Esophagus (tissue), 2 donors: ENCODE measurements at regions not wholly inside any gene's neighbourhood (a gene's known extent, or its start where the extent isn't known, plus 50 kb on each side); places are given as distances from the start of the nearest gene placed in this dataset.

Experiments
- H3K27ac ChIP-seq, 2 donors: one replicate each; pipeline ENCODE4 v1.5.1; 2013; ENCODE audit warnings: low read depth in 2 of 2, mild to moderate bottlenecking in 2 of 2, inconsistent platforms in 1 of 2, low read length in 1 of 2, moderate library complexity in 1 of 2
- H3K27me3 ChIP-seq, 2 donors: one replicate each; pipeline ENCODE4 v1.6.1; 2013; ENCODE audit warnings: low read length in 2 of 2, control low read depth in 1 of 2, mild to moderate bottlenecking in 1 of 2; ENCODE audit not compliant: insufficient read depth in 2 of 2, control insufficient read depth in 1 of 2
- H3K36me3 ChIP-seq, 2 donors: one replicate each; pipeline ENCODE4 v1.6.1; 2013; ENCODE audit warnings: low read length in 1 of 2; ENCODE audit not compliant: control insufficient read depth in 2 of 2, insufficient read depth in 2 of 2
- H3K4me1 ChIP-seq, 2 donors: one replicate each; pipeline ENCODE4 v1.6.1; 2013; ENCODE audit warnings: low read length in 1 of 2; ENCODE audit not compliant: control insufficient read depth in 2 of 2, insufficient read depth in 2 of 2
- H3K4me3 ChIP-seq, 2 donors: one replicate each; pipeline ENCODE4 v1.5.1; 2013; ENCODE audit warnings: low read length in 2 of 2, mild to moderate bottlenecking in 2 of 2, low read depth in 1 of 2, moderate library complexity in 1 of 2
- H3K9me3 ChIP-seq, 2 donors: one replicate each; pipeline ENCODE4 v1.6.1; 2013; ENCODE audit warnings: mild to moderate bottlenecking in 2 of 2, low read depth in 1 of 2, low read length in 1 of 2, moderate library complexity in 1 of 2; ENCODE audit not compliant: control insufficient read depth in 2 of 2, insufficient read depth in 1 of 2
- WGBS, 2 donors: extraction: QIAGEN DNeasy Blood & Tissue Kit; methylation state at CpG; one replicate each; pipeline ENCODE4 v1.1.7; 2013; 5-methylcytosine and 5-hydroxymethylcytosine counted together
- donor health status: healthy with polysubstance abuse.
- donor health status: Bipolar disorder and iron deficiency.

GRCh38 chr22:22103078-22103875, 120.7 kb upstream of the TOP3B start:
- 67 to 74% methylated on average over 8 of the region's 8 CpGs for WGBS, 2 donors
- Histone ChIP-seq H3K9me3 (no peaks in the 10 kb centered on the region), H3K36me3 (no peaks in the 10 kb centered on the region), H3K4me1 (no peaks in the 10 kb centered on the region), H3K27me3 (no peaks in the 10 kb centered on the region), H3K27ac (no peak overlapping the region), H3K4me3 (no peak overlapping the region)

GRCh38 chr22:22099833-22100812, 117.5 kb upstream of the TOP3B start:
- H3K27me3 ChIP-seq, result peaks cover 0 to 3% of the 10 kb centered on the region in 2 donors
- H3K4me3 ChIP-seq, result no peak overlapping the region
- H3K9me3 ChIP-seq, result no peaks in the 10 kb centered on the region
- H3K36me3 ChIP-seq, result no peaks in the 10 kb centered on the region
- no peaks in the 10 kb centered on the region for H3K4me1 ChIP-seq
- H3K27ac ChIP-seq, result no peak overlapping the region
- 65 to 66% methylated on average over 11 of the region's 11 CpGs for WGBS, 2 donors

DNA sequence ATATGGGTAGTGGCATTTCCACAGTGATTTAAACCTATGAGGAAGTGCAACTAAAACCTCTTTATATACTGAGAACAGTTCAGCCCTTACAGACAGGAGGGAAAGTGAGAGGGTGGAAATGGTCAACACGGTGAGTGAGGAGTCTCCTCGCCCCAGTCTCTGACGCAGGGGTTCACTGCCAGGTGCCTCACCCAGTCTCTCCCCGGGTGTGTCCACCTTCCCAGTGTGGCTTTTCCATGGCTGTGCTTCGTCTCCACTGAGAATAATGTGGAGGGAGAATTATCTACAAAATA, 116.6 kb upstream of the TOP3B start:
- Histone ChIP-seq H3K36me3 (no peaks in the 10 kb centered on the region), H3K4me1 (no peaks in the 10 kb centered on the region), H3K4me3 (no peak overlapping the region), H3K9me3 (no peaks in the 10 kb centered on the region), H3K27me3 (peaks cover 0 to 3% of the 10 kb centered on the region in 2 donors), H3K27ac (no peak overlapping the region)
- 55 to 56% methylated on average over 5 of the region's 5 CpGs for WGBS, 2 donors

DNA sequence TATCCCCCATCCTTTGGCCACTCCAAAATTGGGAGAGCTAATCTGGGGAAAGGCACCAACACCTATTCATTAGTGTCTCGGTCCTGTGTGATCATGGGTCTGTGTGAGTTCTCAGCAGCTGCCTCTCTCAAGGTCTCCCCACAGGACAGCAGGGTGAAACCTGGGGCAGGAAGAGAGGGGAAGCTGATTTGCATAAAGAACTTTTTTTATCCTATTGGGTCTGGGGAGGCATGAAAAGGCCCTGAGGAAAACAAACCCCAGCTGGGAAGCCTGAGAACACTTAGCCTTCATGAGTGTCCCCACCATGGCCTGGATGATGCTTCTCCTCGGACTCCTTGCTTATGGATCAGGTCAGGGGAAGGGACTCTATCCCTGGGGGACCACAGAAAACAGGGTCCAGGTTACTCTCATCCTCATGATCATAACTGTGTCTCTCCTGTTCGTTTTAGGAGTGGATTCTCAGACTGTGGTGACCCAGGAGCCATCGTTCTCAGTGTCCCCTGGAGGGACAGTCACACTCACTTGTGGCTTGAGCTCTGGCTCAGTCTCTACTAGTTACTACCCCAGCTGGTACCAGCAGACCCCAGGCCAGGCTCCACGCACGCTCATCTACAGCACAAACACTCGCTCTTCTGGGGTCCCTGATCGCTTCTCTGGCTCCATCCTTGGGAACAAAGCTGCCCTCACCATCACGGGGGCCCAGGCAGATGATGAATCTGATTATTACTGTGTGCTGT, 116.0 kb upstream of the TOP3B start:
- Histone ChIP-seq H3K27ac (no peak overlapping the region), H3K9me3 (no peaks in the 10 kb centered on the region), H3K4me1 (no peaks in the 10 kb centered on the region), H3K36me3 (no peaks in the 10 kb centered on the region), H3K27me3 (peaks cover 0 to 3% of the 10 kb centered on the region in 2 donors), H3K4me3 (no peak overlapping the region)
- 55 to 69% methylated on average over 9 of the region's 9 CpGs for WGBS, 2 donors

GRCh38 chr22:22097727-22098228, 115.2 kb upstream of the TOP3B start:
- no peak overlapping the region for H3K27ac ChIP-seq
- no peak overlapping the region for H3K4me3 ChIP-seq
- H3K27me3 ChIP-seq, result peaks cover 0 to 3% of the 10 kb centered on the region in 2 donors
- H3K36me3 ChIP-seq, result no peaks in the 10 kb centered on the region
- H3K4me1 ChIP-seq, result no peaks in the 10 kb centered on the region
- no peaks in the 10 kb centered on the region for H3K9me3 ChIP-seq

DNA sequence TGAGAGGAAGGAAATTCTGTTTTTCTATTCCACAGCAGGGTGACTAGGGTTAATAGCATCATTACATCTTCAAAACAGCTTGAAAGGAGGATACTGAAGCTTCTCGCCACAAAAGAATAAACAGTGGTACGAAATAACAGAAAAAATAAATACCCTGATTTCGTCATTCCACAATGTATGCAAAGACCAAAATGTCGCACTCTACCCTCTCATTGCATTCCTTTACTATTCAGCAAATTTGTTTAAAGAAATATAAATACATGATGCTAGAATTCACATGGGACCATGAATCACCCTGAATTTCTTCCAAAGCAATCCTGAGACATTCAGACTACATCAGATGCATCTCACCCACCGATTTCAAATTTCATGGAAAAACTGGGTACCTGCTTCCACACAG, 112.3 kb upstream of the TOP3B start:
- Histone ChIP-seq H3K4me1 (no peaks in the 10 kb centered on the region), H3K27ac (no peak overlapping the region), H3K27me3 (peaks cover 0 to 3% of the 10 kb centered on the region in 2 donors), H3K9me3 (no peaks in the 10 kb centered on the region), H3K4me3 (no peak overlapping the region), H3K36me3 (no peaks in the 10 kb centered on the region)
- 79 to 82% methylated on average over 5 of the region's 5 CpGs for WGBS, 2 donors

DNA sequence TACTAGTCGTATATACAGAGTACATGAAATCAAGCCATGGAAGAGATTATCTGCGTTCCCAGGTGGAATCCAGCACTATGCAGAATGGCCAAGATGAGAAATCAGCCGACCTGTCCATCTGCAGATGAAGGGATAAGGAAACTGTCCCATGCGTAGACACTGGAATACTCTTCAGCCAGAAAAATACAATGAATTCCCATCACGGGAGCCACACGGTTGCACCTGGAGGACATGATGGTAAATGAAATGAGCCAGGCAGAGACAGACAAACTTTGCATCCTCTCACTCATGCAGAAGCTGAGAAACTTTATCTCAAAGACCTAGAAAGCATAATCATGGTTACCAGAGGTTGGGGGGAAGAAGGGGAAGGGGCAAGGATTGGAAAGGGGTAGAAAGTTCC, 111.9 kb upstream of the TOP3B start:
- no peaks in the 10 kb centered on the region for H3K4me1 ChIP-seq
- H3K36me3 ChIP-seq, result no peaks in the 10 kb centered on the region
- no peak overlapping the region for H3K27ac ChIP-seq
- no peak overlapping the region for H3K4me3 ChIP-seq
- 76 to 85% methylated on average over 6 of the region's 6 CpGs for WGBS, 2 donors
- no peaks in the 10 kb centered on the region for H3K9me3 ChIP-seq
- peaks cover 0 to 3% of the 10 kb centered on the region in 2 donors for H3K27me3 ChIP-seq

DNA sequence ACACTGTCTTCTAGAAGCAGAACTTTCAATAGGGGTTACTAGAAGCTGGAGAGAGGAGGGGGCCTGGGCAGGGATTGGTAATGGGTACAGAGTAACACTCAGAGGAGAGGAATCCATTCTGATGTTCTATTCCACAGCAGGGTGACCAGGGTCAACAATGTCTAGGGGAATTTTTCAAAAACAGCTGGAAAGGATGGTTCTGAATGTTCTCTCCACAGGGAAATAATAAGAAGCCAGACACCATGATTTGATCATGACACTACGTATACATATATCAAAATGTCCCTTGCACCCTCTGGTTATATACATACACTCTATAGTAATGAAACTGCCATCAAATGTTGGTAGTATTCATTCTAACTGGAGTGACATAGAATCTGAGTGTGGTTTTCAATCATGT, 111.2 kb upstream of the TOP3B start:
- H3K36me3 ChIP-seq, result no peaks in the 10 kb centered on the region
- no peak overlapping the region for H3K4me3 ChIP-seq
- H3K27ac ChIP-seq, result no peak overlapping the region
- peaks cover 0 to 3% of the 10 kb centered on the region in 2 donors for H3K27me3 ChIP-seq
- WGBS, 2 donors, result 73 to 86% methylated on average over 1 of the region's 1 CpG
- H3K9me3 ChIP-seq, result no peaks in the 10 kb centered on the region
- no peaks in the 10 kb centered on the region for H3K4me1 ChIP-seq

- no peaks in the 10 kb centered on the region for H3K9me3 ChIP-seq
- H3K4me1 ChIP-seq, result no peaks in the 10 kb centered on the region
- 86 to 90% methylated on average over 1 of the region's 1 CpG for WGBS, 2 donors
- H3K27me3 ChIP-seq, result peaks cover 0 to 3% of the 10 kb centered on the region in 2 donors
- H3K4me3 ChIP-seq, result no peak overlapping the region
- H3K27ac ChIP-seq, result no peak overlapping the region
- H3K36me3 ChIP-seq, result no peaks in the 10 kb centered on the region
Measured at GRCh38 chr22:22092974-22093373, 110.4 kb upstream of the TOP3B start.
